HepG2 (cell line): ENCODE measurements at regions not wholly inside any gene's neighbourhood (a gene's known extent, or its start where the extent isn't known, plus 50 kb on each side); places are given as distances from the start of the nearest gene placed in this dataset.

ENCODE experiments used
- ATAC-seq: fragments of 200-7000 bp; cut with Tn5 transposase; 3 replicates; pipeline ENCODE4 v1.9.1; 2020; ENCODE audit warnings: mild to moderate bottlenecking, moderate library complexity
- BruUV-seq: library from RNA; stranded (reverse); fragments of 400-500 nt; replicated peaks from 2 replicates; lab custom pipeline; 2021; lab: Mats Ljungman, UMichigan
- CTCF ChIA-PET: fragments of 300-600 bp; formaldehyde crosslinking; extraction: SDS; loops from one replicate; lab custom pipeline; 2021; ENCODE audit warnings: low total read pairs, inconsistent platforms, low intra/inter-chr PET ratio; lab: Yijun Ruan, JAX
- POLR2A ChIA-PET: fragments of 350-600 bp; sonication (Branson Sonifier 250); formaldehyde crosslinking; loops from one replicate; lab custom pipeline; 2020; ENCODE audit warnings: antibody characterized with exemption, inconsistent platforms; lab: Yijun Ruan, JAX
- DNase-seq: peaks from one replicate; pipeline ENCODE4 v3.0.0-alpha.2; 2015; ENCODE audit warnings: low spot score
- FAIRE-seq: peaks from 3 replicates; lab custom pipeline; 2011; peaks lifted over from hg19 to GRCh38; lab: Jason Lieb, UNC
- H2AFZ ChIP-seq: one replicate; pipeline ENCODE4 v1.6.1; 2011; ENCODE audit warnings: low read length, inconsistent platforms
- H3K27ac ChIP-seq: fragments of 300-600 bp; 3 replicates; pipeline ENCODE4 v1.8.0; 2011; ENCODE audit warnings: mixed run types, mild to moderate bottlenecking, mixed read lengths, low read length, inconsistent platforms; ENCODE audit not compliant: insufficient read depth; ENCODE audit errors: extremely low read length
- H3K27me3 ChIP-seq, 2 experiments: fragments of 200-600 bp in 1 of 2; 2 replicates in 1 of 2; 3 replicates in 1 of 2; pipeline versions ENCODE4 v1.6.0 to v1.8.0; 2011; ENCODE audit warnings: low read length in 2 of 2, mild to moderate bottlenecking in 2 of 2, moderate library complexity in 2 of 2, inconsistent platforms in 1 of 2; ENCODE audit not compliant: insufficient read depth in 2 of 2, control insufficient read depth in 1 of 2
- H3K36me3 ChIP-seq, 2 experiments: fragments of 200-600 bp in 1 of 2; replicated peaks in 1 of 2; 2 replicates in 1 of 2; 3 replicates in 1 of 2; pipeline versions ENCODE4 v1.5.1 to v1.8.0; 2011; ENCODE audit warnings: low read length in 2 of 2, inconsistent platforms in 1 of 2; ENCODE audit not compliant: insufficient read depth in 2 of 2, control insufficient read depth in 1 of 2
- H3K4me1 ChIP-seq: 2 replicates; pipeline ENCODE4 v1.5.1; 2012; ENCODE audit warnings: low read length, inconsistent platforms; ENCODE audit not compliant: insufficient read depth
- H3K4me2 ChIP-seq: 2 replicates; pipeline ENCODE4 v1.6.0; 2011; ENCODE audit warnings: low read depth, low read length, inconsistent platforms
- H3K4me3 ChIP-seq, 3 experiments: fragments of 200-600 bp in 1 of 3; sonication (generic), shearing (Covaris generic) in 1 of 3; replicated peaks in 1 of 3; 2 replicates each; pipeline ENCODE4 v1.5.1; 2011 to 2016; ENCODE audit warnings: low read length in 3 of 3, inconsistent platforms in 2 of 3, low read depth in 2 of 3, mild to moderate bottlenecking in 2 of 3, control low read depth in 1 of 3, mixed read lengths in 1 of 3; ENCODE audit not compliant: insufficient read depth in 1 of 3
- H3K79me2 ChIP-seq: one replicate; pipeline ENCODE4 v1.6.1; 2011; ENCODE audit warnings: low read length, inconsistent platforms; ENCODE audit not compliant: insufficient read depth
- H3K9ac ChIP-seq: 2 replicates; pipeline ENCODE4 v1.6.0; 2011; ENCODE audit warnings: mild to moderate bottlenecking, low read depth, low read length, inconsistent platforms; ENCODE audit not compliant: insufficient read depth
- H3K9me3 ChIP-seq: 2 replicates; pipeline ENCODE4 v1.5.1; 2012; ENCODE audit warnings: mild to moderate bottlenecking, low read length
- H4K20me1 ChIP-seq: 2 replicates; pipeline ENCODE4 v1.6.0; 2011; ENCODE audit warnings: inconsistent platforms, mild to moderate bottlenecking, low read length, moderate library complexity; ENCODE audit not compliant: insufficient read depth
- CBFB ChIP-seq: sonication (generic); formaldehyde crosslinking; IDR thresholded peaks from 2 replicates; pipeline ENCODE4 v1.4.0; 2020; ENCODE audit warnings: missing genetic modification reagents
- JUNB ChIP-seq: sonication (generic); formaldehyde crosslinking; IDR thresholded peaks from 2 replicates; pipeline ENCODE4 v1.8.0; 2022; ENCODE audit warnings: missing genetic modification reagents, mild to moderate bottlenecking, borderline replicate concordance
- SNAPC2 ChIP-seq: sonication (generic); formaldehyde crosslinking; IDR thresholded peaks from 2 replicates; pipeline ENCODE4 v1.8.1; 2022; ENCODE audit warnings: mild to moderate bottlenecking, missing genetic modification reagents
- TCF7L2 ChIP-seq: IDR thresholded peaks from 2 replicates; pipeline ENCODE4 v1.6.1; 2011; ENCODE audit warnings: mild to moderate bottlenecking, low read depth, low read length, moderate library complexity
- ZFYVE20 ChIP-seq: sonication (generic); formaldehyde crosslinking; IDR thresholded peaks from 2 replicates; pipeline ENCODE4 v1.8.0; 2023; ENCODE audit warnings: low read depth, mild to moderate bottlenecking, moderate library complexity, missing genetic modification reagents, borderline replicate concordance
- ZNF383 ChIP-seq: sonication (generic); formaldehyde crosslinking; IDR thresholded peaks from 2 replicates; pipeline ENCODE4 v1.4.0; 2020; ENCODE audit warnings: missing genetic modification reagents, mild to moderate bottlenecking, borderline replicate concordance
- WGBS: methylation state at CpG from one replicate; pipeline ENCODE4 v1.1.6; 2017; ENCODE audit warnings: low lambda C conversion rate; 5-methylcytosine and 5-hydroxymethylcytosine counted together
- in situ Hi-C: cut with HindIII; loops from 2 replicates; pipeline ENCODE4 v1.10.0; 2017; ENCODE audit warnings: low pct_unique_long_range_greater_than_20kb; ENCODE audit not compliant: extremely low pct_ligation_motif_present
- intact Hi-C: fragments of 100-400 bp; cut with micrococcal nuclease; formaldehyde crosslinking; loops from one replicate; pipeline ENCODE4 v1.10.0; 2022; ENCODE audit not compliant: unreplicated experiment
- TF ChIP-seq, protein P1 (sequence below): sonication (generic); formaldehyde crosslinking; IDR thresholded peaks from 2 replicates; pipeline ENCODE4 v1.4.0; 2020; ENCODE audit warnings: missing genetic modification reagents
- TF ChIP-seq, protein P2 (sequence below): sonication (generic); formaldehyde crosslinking; IDR thresholded peaks from 2 replicates; pipeline ENCODE4 v1.4.0; 2020; ENCODE audit warnings: mild to moderate bottlenecking, missing genetic modification reagents
- TF ChIP-seq, protein P3 (sequence below): sonication (generic); formaldehyde crosslinking; IDR thresholded peaks from 2 replicates; pipeline ENCODE4 v1.5.0; 2020; ENCODE audit warnings: mild to moderate bottlenecking, missing genetic modification reagents
- TF ChIP-seq, protein P4 (sequence below): fragments of 450-650 bp; IDR thresholded peaks from 2 replicates; pipeline ENCODE4 v1.6.1; 2017
- TF ChIP-seq, protein P5 (sequence below): IDR thresholded peaks from 2 replicates; pipeline ENCODE4 v1.6.1; 2016; ENCODE audit warnings: missing genetic modification reagents, missing compliant biosample characterization

DNA sequence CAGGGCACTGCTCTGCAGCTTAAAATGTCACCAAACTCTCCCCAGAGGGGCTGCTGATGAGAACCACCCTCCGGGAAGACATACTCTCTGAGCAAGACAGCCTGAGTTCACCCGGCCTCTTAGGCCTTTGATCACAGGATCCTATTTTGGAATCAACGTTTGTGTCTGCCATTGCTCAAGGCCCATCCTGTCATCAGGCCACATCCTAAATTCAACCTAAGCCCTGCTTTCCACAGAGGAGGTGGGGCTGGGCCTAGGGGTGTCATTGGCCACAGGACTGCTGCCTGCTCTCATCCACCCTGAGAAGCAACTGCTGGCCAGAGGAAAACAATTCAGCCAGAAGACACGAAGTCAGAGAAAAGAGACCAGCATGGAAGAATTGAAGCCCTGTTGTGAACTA, 351.1 kb upstream of the IRX2 start:
- in situ Hi-C loops (no loop called here), intact Hi-C loops (no loop called here)
- no peak for ATAC-seq
- 0% methylated on average over 1 of the region's 4 CpGs for WGBS
- H3K9ac ChIP-seq, result no peak overlapping the region
- TF ChIP-seq, protein P1, sequence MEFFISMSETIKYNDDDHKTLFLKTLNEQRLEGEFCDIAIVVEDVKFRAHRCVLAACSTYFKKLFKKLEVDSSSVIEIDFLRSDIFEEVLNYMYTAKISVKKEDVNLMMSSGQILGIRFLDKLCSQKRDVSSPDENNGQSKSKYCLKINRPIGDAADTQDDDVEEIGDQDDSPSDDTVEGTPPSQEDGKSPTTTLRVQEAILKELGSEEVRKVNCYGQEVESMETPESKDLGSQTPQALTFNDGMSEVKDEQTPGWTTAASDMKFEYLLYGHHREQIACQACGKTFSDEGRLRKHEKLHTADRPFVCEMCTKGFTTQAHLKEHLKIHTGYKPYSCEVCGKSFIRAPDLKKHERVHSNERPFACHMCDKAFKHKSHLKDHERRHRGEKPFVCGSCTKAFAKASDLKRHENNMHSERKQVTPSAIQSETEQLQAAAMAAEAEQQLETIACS (CRISPR knock-in tag), result no peak
- TF ChIP-seq JUNB (CRISPR knock-in tag) (no peak), ZFYVE20 (CRISPR knock-in tag) (no peak)
- no peaks in the 10 kb centered on the region for H3K79me2 ChIP-seq
- peaks cover 0 to 36% of the 10 kb centered on the region in 2 experiments; a peak in 4 of 5 replicates for H3K27me3 ChIP-seq
- H3K9me3 ChIP-seq, result no peaks in the 10 kb centered on the region
- H4K20me1 ChIP-seq, result no peaks in the 10 kb centered on the region
- H3K27ac ChIP-seq, result no peak overlapping the region
- DNase-seq, result no peak
- no peak overlapping the region for H3K4me3 ChIP-seq
- ChIA-PET CTCF (no interaction called here), POLR2A (no interaction called here)
- H3K4me1 ChIP-seq, result no peaks in the 10 kb centered on the region
- no peak for FAIRE-seq
- no TSS peak for BruUV-seq
- no peaks in the 10 kb centered on the region for H3K36me3 ChIP-seq
- no peak overlapping the region for H3K4me2 ChIP-seq
- no peak overlapping the region for H2AFZ ChIP-seq

DNA sequence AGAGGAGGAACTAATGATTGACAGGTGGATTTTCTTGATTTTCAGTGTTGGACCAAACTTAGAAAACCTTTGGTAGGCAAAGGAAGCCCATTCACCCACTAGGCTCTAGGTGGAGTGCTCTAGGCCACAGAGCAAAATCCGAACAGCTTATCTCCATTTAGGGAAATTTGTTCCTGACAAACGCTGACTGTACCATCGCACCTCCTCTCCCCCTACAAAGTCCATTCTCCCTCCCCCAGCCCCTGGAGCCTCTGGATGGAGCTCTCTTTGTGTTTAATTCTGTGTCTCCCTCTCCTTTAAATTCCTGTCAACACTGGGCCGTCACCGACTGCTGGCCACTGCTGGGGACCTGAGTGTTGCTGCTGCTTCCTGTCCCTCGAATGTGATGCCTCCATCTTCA, 350.1 kb upstream of the IRX2 start:
- WGBS, result 10% methylated on average over 6 of the region's 6 CpGs
- no peak overlapping the region for H3K27ac ChIP-seq
- ChIA-PET CTCF (no interaction called here), POLR2A (no interaction called here)
- H2AFZ ChIP-seq, result no peak overlapping the region
- H4K20me1 ChIP-seq, result no peaks in the 10 kb centered on the region
- H3K9me3 ChIP-seq, result no peaks in the 10 kb centered on the region
- H3K9ac ChIP-seq, result no peak overlapping the region
- H3K4me3 ChIP-seq, result no peak overlapping the region
- no peaks in the 10 kb centered on the region for H3K36me3 ChIP-seq
- in situ Hi-C loops, result no loop called here
- no peaks in the 10 kb centered on the region for H3K79me2 ChIP-seq
- peaks cover 0 to 40% of the 10 kb centered on the region in 2 experiments; a peak in 4 of 5 replicates for H3K27me3 ChIP-seq
- intact Hi-C loops, result no loop called here
- no peak for FAIRE-seq
- no TSS peak for BruUV-seq
- no peak overlapping the region for H3K4me2 ChIP-seq
- H3K4me1 ChIP-seq, result no peaks in the 10 kb centered on the region
- ATAC-seq, result no peak; the same call in 2 of the 3 replicates
- no peak for DNase-seq
- no peak for TF ChIP-seq CBFB (CRISPR knock-in tag)
- TF ChIP-seq, protein P2, sequence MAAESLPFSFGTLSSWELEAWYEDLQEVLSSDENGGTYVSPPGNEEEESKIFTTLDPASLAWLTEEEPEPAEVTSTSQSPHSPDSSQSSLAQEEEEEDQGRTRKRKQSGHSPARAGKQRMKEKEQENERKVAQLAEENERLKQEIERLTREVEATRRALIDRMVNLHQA, result no peak
- TF ChIP-seq, protein P3, sequence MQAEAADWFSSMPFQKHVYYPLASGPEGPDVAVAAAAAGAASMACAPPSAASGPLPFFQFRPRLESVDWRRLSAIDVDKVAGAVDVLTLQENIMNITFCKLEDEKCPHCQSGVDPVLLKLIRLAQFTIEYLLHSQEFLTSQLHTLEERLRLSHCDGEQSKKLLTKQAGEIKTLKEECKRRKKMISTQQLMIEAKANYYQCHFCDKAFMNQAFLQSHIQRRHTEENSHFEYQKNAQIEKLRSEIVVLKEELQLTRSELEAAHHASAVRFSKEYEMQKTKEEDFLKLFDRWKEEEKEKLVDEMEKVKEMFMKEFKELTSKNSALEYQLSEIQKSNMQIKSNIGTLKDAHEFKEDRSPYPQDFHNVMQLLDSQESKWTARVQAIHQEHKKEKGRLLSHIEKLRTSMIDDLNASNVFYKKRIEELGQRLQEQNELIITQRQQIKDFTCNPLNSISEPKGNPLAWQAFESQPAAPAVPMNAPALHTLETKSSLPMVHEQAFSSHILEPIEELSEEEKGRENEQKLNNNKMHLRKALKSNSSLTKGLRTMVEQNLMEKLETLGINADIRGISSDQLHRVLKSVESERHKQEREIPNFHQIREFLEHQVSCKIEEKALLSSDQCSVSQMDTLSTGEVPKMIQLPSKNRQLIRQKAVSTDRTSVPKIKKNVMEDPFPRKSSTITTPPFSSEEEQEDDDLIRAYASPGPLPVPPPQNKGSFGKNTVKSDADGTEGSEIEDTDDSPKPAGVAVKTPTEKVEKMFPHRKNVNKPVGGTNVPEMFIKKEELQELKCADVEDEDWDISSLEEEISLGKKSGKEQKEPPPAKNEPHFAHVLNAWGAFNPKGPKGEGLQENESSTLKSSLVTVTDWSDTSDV, result no peak
- TF ChIP-seq, protein P4, sequence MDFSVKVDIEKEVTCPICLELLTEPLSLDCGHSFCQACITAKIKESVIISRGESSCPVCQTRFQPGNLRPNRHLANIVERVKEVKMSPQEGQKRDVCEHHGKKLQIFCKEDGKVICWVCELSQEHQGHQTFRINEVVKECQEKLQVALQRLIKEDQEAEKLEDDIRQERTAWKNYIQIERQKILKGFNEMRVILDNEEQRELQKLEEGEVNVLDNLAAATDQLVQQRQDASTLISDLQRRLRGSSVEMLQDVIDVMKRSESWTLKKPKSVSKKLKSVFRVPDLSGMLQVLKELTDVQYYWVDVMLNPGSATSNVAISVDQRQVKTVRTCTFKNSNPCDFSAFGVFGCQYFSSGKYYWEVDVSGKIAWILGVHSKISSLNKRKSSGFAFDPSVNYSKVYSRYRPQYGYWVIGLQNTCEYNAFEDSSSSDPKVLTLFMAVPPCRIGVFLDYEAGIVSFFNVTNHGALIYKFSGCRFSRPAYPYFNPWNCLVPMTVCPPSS, result no peak
- TF ChIP-seq ZNF383, result no peak
- TF ChIP-seq, protein P5, sequence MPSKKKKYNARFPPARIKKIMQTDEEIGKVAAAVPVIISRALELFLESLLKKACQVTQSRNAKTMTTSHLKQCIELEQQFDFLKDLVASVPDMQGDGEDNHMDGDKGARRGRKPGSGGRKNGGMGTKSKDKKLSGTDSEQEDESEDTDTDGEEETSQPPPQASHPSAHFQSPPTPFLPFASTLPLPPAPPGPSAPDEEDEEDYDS (CRISPR knock-in tag), result no peak
- TF ChIP-seq SNAPC2 (CRISPR knock-in tag), result no peak
- TF ChIP-seq TCF7L2, result no peak
